Panc1 (cell line): ENCODE measurements at regions not wholly inside any gene's neighbourhood (a gene's known extent, or its start where the extent isn't known, plus 50 kb on each side); places are given as distances from the start of the nearest gene placed in this dataset.

Source experiments
- ATAC-seq: fragments of 200-7000 bp; cut with Tn5 transposase; 2 replicates; pipeline ENCODE4 v1.9.1; 2020; ENCODE audit warnings: mild to moderate bottlenecking, moderate library complexity
- BruUV-seq: library from RNA; stranded (reverse); fragments of 400-500 nt; replicated peaks from 2 replicates; lab custom pipeline; 2021; lab: Mats Ljungman, UMichigan
- CTCF ChIA-PET: fragments of 300-600 bp; sonication (Branson Sonifier 250); formaldehyde crosslinking; loops from one replicate; lab custom pipeline; 2022; ENCODE audit warnings: antibody characterized with exemption; lab: Charles Lee
- POLR2A ChIA-PET: fragments of 300-600 bp; sonication (Branson Sonifier 250); formaldehyde crosslinking; loops from one replicate; lab custom pipeline; 2022; ENCODE audit warnings: antibody characterized with exemption; lab: Charles Lee
- DNase-seq: peaks from one replicate; pipeline ENCODE4 v3.0.0-alpha.2; 2010; ENCODE audit warnings: low read depth, low spot score
- H3K27ac ChIP-seq: 2 replicates; pipeline ENCODE4 v1.5.1; 2011; ENCODE audit warnings: mild to moderate bottlenecking, low read length, inconsistent platforms
- H3K27me3 ChIP-seq: fragments of 200-500 bp; sonication (Bioruptor generic); 2 replicates; pipeline ENCODE4 v1.6.0; 2014; ENCODE audit warnings: low read length, inconsistent platforms; ENCODE audit not compliant: control insufficient read depth, insufficient read depth
- H3K36me3 ChIP-seq: fragments of 200-500 bp; sonication (Bioruptor generic); 2 replicates; pipeline ENCODE4 v1.5.1; 2014; ENCODE audit warnings: inconsistent platforms, mild to moderate bottlenecking, low read length, moderate library complexity; ENCODE audit not compliant: control insufficient read depth, insufficient read depth
- H3K4me1 ChIP-seq: 2 replicates; pipeline ENCODE4 v1.5.1; 2011; ENCODE audit warnings: inconsistent platforms, mild to moderate bottlenecking, low read length, moderate library complexity; ENCODE audit not compliant: control insufficient read depth, insufficient read depth
- H3K4me3 ChIP-seq, 2 experiments: 2 replicates each; pipeline ENCODE4 v1.5.1; 2011 to 2012; ENCODE audit warnings: low read depth in 2 of 2, low read length in 2 of 2, mild to moderate bottlenecking in 2 of 2, inconsistent platforms in 1 of 2, moderate library complexity in 1 of 2
- H3K9me3 ChIP-seq: fragments of 200-500 bp; sonication (Bioruptor generic); 2 replicates; pipeline ENCODE4 v1.5.1; 2014; ENCODE audit warnings: low read depth, mild to moderate bottlenecking, inconsistent platforms, low read length, moderate library complexity; ENCODE audit not compliant: control insufficient read depth, insufficient read depth
- CTCF ChIP-seq: fragments of 450-650 bp; IDR thresholded peaks from 2 replicates; pipeline ENCODE4 v1.5.1; 2017; ENCODE audit warnings: mild to moderate bottlenecking
- POLR2AphosphoS5 ChIP-seq: IDR thresholded peaks from 2 replicates; pipeline ENCODE4 v1.6.1; 2012; ENCODE audit warnings: mild to moderate bottlenecking, low read depth, low read length, moderate library complexity
- REST ChIP-seq, 2 experiments: IDR thresholded peaks; 2 replicates each; pipeline ENCODE4 v1.6.1; 2011 to 2012; ENCODE audit warnings: low read depth in 2 of 2, control low read depth in 1 of 2, low read length in 1 of 2, mild to moderate bottlenecking in 1 of 2, moderate library complexity in 1 of 2; ENCODE audit not compliant: insufficient read depth in 1 of 2
- SIN3A ChIP-seq: IDR thresholded peaks from 2 replicates; pipeline ENCODE4 v1.6.1; 2012; ENCODE audit warnings: low read depth, mild to moderate bottlenecking, low read length, moderate library complexity, borderline replicate concordance; ENCODE audit not compliant: insufficient read depth
- TCF7L2 ChIP-seq: IDR thresholded peaks from 2 replicates; pipeline ENCODE4 v1.6.1; 2011; ENCODE audit warnings: mild to moderate bottlenecking, low read depth, low read length, inconsistent platforms
- in situ Hi-C: cut with HindIII; loops from 2 replicates; pipeline ENCODE4 v1.10.0; 2016; ENCODE audit warnings: low sequenced_read_pairs, low pct_unique_long_range_greater_than_20kb
- intact Hi-C: fragments of 100-400 bp; cut with micrococcal nuclease; formaldehyde crosslinking; loops from one replicate; pipeline ENCODE4 v1.10.0; 2022; ENCODE audit not compliant: unreplicated experiment

- Histone ChIP-seq H3K4me3 (no peak overlapping the region), H3K4me1 (no peaks in the 10 kb centered on the region), H3K27me3 (no peaks in the 10 kb centered on the region), H3K36me3 (no peaks in the 10 kb centered on the region), H3K27ac (no peak overlapping the region), H3K9me3 (no peaks in the 10 kb centered on the region)
- BruUV-seq = no TSS peak
- no peak for TF ChIP-seq TCF7L2
- no peak for TF ChIP-seq SIN3A
- no peak for TF ChIP-seq POLR2AphosphoS5
- TF ChIP-seq REST (IDR thresholded peaks at IDR 0.05; ENCODE audit: insufficient read depth in 1 of 2, low read depth in 2 of 2, low read length in 1 of 2) = no peak
- no peak for TF ChIP-seq CTCF
- DNase-seq (no peak), ATAC-seq (no peak)
- in situ Hi-C loops = no loop called here
- CTCF ChIA-PET = no interaction called here
- POLR2A ChIA-PET = no interaction called here
- intact Hi-C loops = no loop called here
Measured at GRCh38 chr4:178535939-178536579, 1093.8 kb upstream of the AGA start.

DNA sequence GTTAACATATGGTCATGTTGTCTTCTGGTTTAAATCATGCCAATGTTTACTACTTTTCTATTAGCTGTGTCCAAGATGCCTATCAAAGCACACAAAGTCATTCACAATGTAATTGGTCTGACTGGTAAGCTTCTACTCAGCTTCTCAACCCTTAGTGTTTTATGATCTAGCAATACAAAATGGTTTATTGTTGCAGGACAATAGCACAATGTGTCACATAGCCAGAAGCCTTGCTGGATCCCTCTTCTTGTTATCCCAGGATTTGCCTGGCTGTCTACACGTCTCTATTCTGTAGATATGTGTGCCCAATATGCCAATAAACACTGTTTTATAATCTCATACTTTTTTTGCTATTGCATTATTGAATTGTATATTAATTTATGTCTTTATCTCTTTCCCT, 1111.0 kb upstream of the AGA start:
- Histone ChIP-seq H3K27ac (no peak overlapping the region), H3K36me3 (no peaks in the 10 kb centered on the region), H3K4me3 (no peak overlapping the region), H3K9me3 (no peaks in the 10 kb centered on the region), H3K27me3 (no peaks in the 10 kb centered on the region), H3K4me1 (no peaks in the 10 kb centered on the region)
- intact Hi-C loops = no loop called here
- ATAC-seq (no peak), DNase-seq (no peak)
- ChIA-PET POLR2A (no interaction called here), CTCF (no interaction called here)
- in situ Hi-C loops = no loop called here
- TF ChIP-seq TCF7L2 = no peak
- no peak for TF ChIP-seq CTCF
- no peak for TF ChIP-seq REST (IDR thresholded peaks at IDR 0.05; ENCODE audit: insufficient read depth in 1 of 2, low read depth in 2 of 2, low read length in 1 of 2)
- no peak for TF ChIP-seq SIN3A
- no peak for TF ChIP-seq POLR2AphosphoS5
- BruUV-seq = no TSS peak
